Natural killer cell (primary cell): ENCODE measurements at regions not wholly inside any gene's neighbourhood (a gene's known extent, or its start where the extent isn't known, plus 50 kb on each side); places are given as distances from the start of the nearest gene placed in this dataset.

Experiments
- ATAC-seq, 3 donors: fragments of 150-1000 bp in 2 of 3; fragments of 200-7000 bp in 1 of 3; cut with Tn5 transposase; 1 replicate in 1 of 3; 2 replicates in 2 of 3; pipeline ENCODE4 v1.10.0; 2021; ENCODE audit warnings: mild to moderate bottlenecking in 2 of 3, moderate library complexity in 2 of 3
- DNase-seq, 2 donors: peaks; one replicate each; pipeline versions ENCODE4 v3.0.0 to v3.0.0-alpha.2; 2013 to 2021; ENCODE audit warnings: mixed read lengths in 1 of 2
- H3K27ac ChIP-seq: one replicate; pipeline ENCODE4 v1.5.1; 2013; ENCODE audit warnings: mild to moderate bottlenecking, low read length
- H3K27me3 ChIP-seq: one replicate; pipeline ENCODE4 v1.6.1; 2013; ENCODE audit warnings: low read length; ENCODE audit not compliant: control insufficient read depth, insufficient read depth
- H3K36me3 ChIP-seq: one replicate; pipeline ENCODE4 v1.6.1; 2013; ENCODE audit warnings: low read length; ENCODE audit not compliant: control insufficient read depth, insufficient read depth
- H3K4me1 ChIP-seq: one replicate; pipeline ENCODE4 v1.6.1; 2013; ENCODE audit warnings: low read length; ENCODE audit not compliant: control insufficient read depth, insufficient read depth
- H3K4me3 ChIP-seq: one replicate; pipeline ENCODE4 v1.5.1; 2013; ENCODE audit warnings: low read length
- H3K9me3 ChIP-seq: one replicate; pipeline ENCODE4 v1.6.1; 2013; ENCODE audit warnings: low read length; ENCODE audit not compliant: control insufficient read depth, insufficient read depth
- H3K27ac Mint-ChIP-seq, 2 donors: one replicate each; pipeline ENCODE4 v1.8.0; 2022; ENCODE audit warnings: mild to moderate bottlenecking in 2 of 2, mixed read lengths in 2 of 2, moderate library complexity in 1 of 2
- H3K27me3 Mint-ChIP-seq, 2 donors: one replicate each; pipeline ENCODE4 v1.8.0; 2022; ENCODE audit warnings: low read depth in 2 of 2, mixed read lengths in 2 of 2
- H3K36me3 Mint-ChIP-seq: one replicate; pipeline ENCODE4 v1.8.0; 2022; ENCODE audit warnings: mixed read lengths
- H3K4me1 Mint-ChIP-seq, 2 donors: one replicate each; pipeline ENCODE4 v1.8.0; 2022; ENCODE audit warnings: mixed read lengths in 2 of 2
- H3K4me3 Mint-ChIP-seq: one replicate; pipeline ENCODE4 v1.8.0; 2022; ENCODE audit warnings: mild to moderate bottlenecking, moderate library complexity, mixed read lengths
- H3K9me3 Mint-ChIP-seq, 2 donors: one replicate each; pipeline ENCODE4 v1.8.0; 2022; ENCODE audit warnings: mixed read lengths in 2 of 2
- CTCF ChIP-seq: fragments of 200-600 bp; IDR thresholded peaks from one replicate; pipeline ENCODE4 v1.8.0; 2022; ENCODE audit warnings: antibody characterized with exemption
- WGBS: methylation state at CpG from one replicate; pipeline ENCODE4 v1.1.7; 2013; ENCODE audit warnings: missing lambda C conversion rate; ENCODE audit not compliant: insufficient coverage; 5-methylcytosine and 5-hydroxymethylcytosine counted together
- intact Hi-C: fragments of 100-400 bp; cut with micrococcal nuclease; formaldehyde crosslinking; loops from one replicate; pipeline ENCODE4 v1.14.2; 2022

- Histone ChIP-seq H3K4me1 (no peaks in the 10 kb centered on the region), H3K27ac (no peak overlapping the region), H3K27me3 (no peaks in the 10 kb centered on the region), H3K36me3 (no peaks in the 10 kb centered on the region), H3K4me3 (no peak overlapping the region), H3K9me3 (no peaks in the 10 kb centered on the region)
- no peak overlapping the region for H3K27ac Mint-ChIP-seq
- ATAC-seq (no peak), DNase-seq (no peak)
- H3K4me1 Mint-ChIP-seq: no peaks in the 10 kb centered on the region
- no peak overlapping the region for H3K4me3 Mint-ChIP-seq
- intact Hi-C loops: no loop called here
- peaks cover under 1 to 8% of the 10 kb centered on the region in 2 donors for H3K9me3 Mint-ChIP-seq
- TF ChIP-seq CTCF: no peak
- H3K27me3 Mint-ChIP-seq: no peaks in the 10 kb centered on the region
- no peaks in the 10 kb centered on the region for H3K36me3 Mint-ChIP-seq
- WGBS: 67% methylated on average over 1 of the region's 1 CpG
Observed at GRCh38 chr7:79534128-79534527, 80.7 kb upstream of the MAGI2 start.

- intact Hi-C loops: no loop called here
- H3K9me3 ChIP-seq: no peaks in the 10 kb centered on the region
- no peak for DNase-seq
- no peak overlapping the region for H3K4me3 ChIP-seq
- H3K4me1 ChIP-seq: no peaks in the 10 kb centered on the region
- H3K27me3 Mint-ChIP-seq: no peaks in the 10 kb centered on the region
- H3K36me3 Mint-ChIP-seq: peaks cover 8% of the 10 kb centered on the region
- H3K4me3 Mint-ChIP-seq: no peak overlapping the region
- H3K27me3 ChIP-seq: no peaks in the 10 kb centered on the region
- no peak overlapping the region for H3K27ac Mint-ChIP-seq
- H3K9me3 Mint-ChIP-seq: peaks cover 9 to 14% of the 10 kb centered on the region in 2 donors
- no peak for TF ChIP-seq CTCF
- no peak overlapping the region for H3K27ac ChIP-seq
- ATAC-seq: no peak
- H3K36me3 ChIP-seq: no peaks in the 10 kb centered on the region
- no peaks in the 10 kb centered on the region for H3K4me1 Mint-ChIP-seq
- WGBS: 65% methylated on average over 3 of the region's 4 CpGs
Observed at GRCh38 chr7:79531905-79532664, 78.6 kb upstream of the MAGI2 start.

- DNase-seq (no peak), ATAC-seq (no peak)
- Histone ChIP-seq H3K9me3 (no peaks in the 10 kb centered on the region), H3K27me3 (no peaks in the 10 kb centered on the region), H3K27ac (no peak overlapping the region), H3K4me3 (no peak overlapping the region), H3K4me1 (no peaks in the 10 kb centered on the region), H3K36me3 (no peaks in the 10 kb centered on the region)
- Mint-ChIP-seq H3K9me3 (peaks cover 9 to 14% of the 10 kb centered on the region in 2 donors), H3K36me3 (peaks cover 8% of the 10 kb centered on the region), H3K4me3 (no peak overlapping the region), H3K27me3 (no peaks in the 10 kb centered on the region), H3K27ac (no peak overlapping the region), H3K4me1 (no peaks in the 10 kb centered on the region)
- no peak for TF ChIP-seq CTCF
- intact Hi-C loops: no loop called here
- WGBS: 85% methylated on average over 3 of the region's 3 CpGs
Observed at GRCh38 chr7:79531116-79531515, 77.6 kb upstream of the MAGI2 start.

GRCh38 chr7:79529881-79530235 lies 76.4 kb upstream of the MAGI2 start:
- Mint-ChIP-seq H3K4me3 (no peak overlapping the region), H3K36me3 (peaks cover 8% of the 10 kb centered on the region), H3K27me3 (no peaks in the 10 kb centered on the region), H3K9me3 (peaks cover 11 to 14% of the 10 kb centered on the region in 2 donors), H3K4me1 (no peaks in the 10 kb centered on the region), H3K27ac (no peak overlapping the region)
- intact Hi-C loops: no loop called here
- H3K27me3 ChIP-seq: no peaks in the 10 kb centered on the region
- no peak overlapping the region for H3K27ac ChIP-seq
- 88% methylated on average over 2 of the region's 2 CpGs for WGBS
- H3K4me1 ChIP-seq: no peaks in the 10 kb centered on the region
- TF ChIP-seq CTCF: no peak
- no peaks in the 10 kb centered on the region for H3K36me3 ChIP-seq
- H3K9me3 ChIP-seq: no peaks in the 10 kb centered on the region
- no peak for ATAC-seq
- DNase-seq: no peak
- H3K4me3 ChIP-seq: no peak overlapping the region
